ENCODE measurements at regions not wholly inside any gene's neighbourhood (a gene's known extent, or its start where the extent isn't known, plus 50 kb on each side); places are given as distances from the start of the nearest gene placed in this dataset.

DNA sequence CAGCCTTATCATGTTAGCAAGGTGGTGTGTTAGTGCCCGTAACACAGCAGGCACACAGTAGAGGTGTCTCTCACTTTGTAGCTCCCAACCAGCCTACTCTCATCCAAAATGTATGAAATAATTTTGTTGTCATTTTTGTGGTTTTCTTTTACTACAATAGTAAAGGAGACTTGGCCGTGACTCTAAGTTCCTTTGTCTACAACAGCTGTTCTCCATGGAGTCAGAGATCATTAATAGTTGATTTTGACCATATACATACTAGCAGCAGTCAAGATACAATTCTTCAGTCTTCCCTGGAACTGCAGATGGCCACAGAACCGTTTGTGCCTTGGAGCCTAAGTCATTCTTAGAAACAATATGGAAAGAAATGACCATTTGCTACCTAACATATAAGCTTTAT is 567.1 kb downstream of the TLR4 start:
- Mint-ChIP-seq H3K27ac (no peak overlapping the region), H3K36me3 (ENCODE audit: insufficient read depth in 1 of 3, low read depth in 3 of 3) (no peaks in the 10 kb centered on the region), H3K27me3 (ENCODE audit: low read depth) (no peaks in the 10 kb centered on the region), H3K4me1 (peaks cover under 1 to 1% of the 10 kb centered on the region in 2 experiments), H3K9me3 (no peaks in the 10 kb centered on the region), H3K4me3 (no peak overlapping the region)
- Histone ChIP-seq H4K91ac (ENCODE audit: insufficient read length, low read depth, low read length) (no peak overlapping the region), H3K27me3 (ENCODE audit: insufficient read depth, low read length) (no peaks in the 10 kb centered on the region), H3K4me1 (ENCODE audit: insufficient read depth, low read length) (no peaks in the 10 kb centered on the region), H3K23me2 (ENCODE audit: insufficient read length, low read depth, low read length, poor library complexity, severe bottlenecking) (no peaks in the 10 kb centered on the region), H3K56ac (ENCODE audit: insufficient read length, low read depth, low read length) (no peak overlapping the region), H2BK5ac (ENCODE audit: insufficient read length, low read length) (no peak overlapping the region), H3T11ph (ENCODE audit: low read length) (no peak overlapping the region), H3K9ac (ENCODE audit: extremely low read depth, insufficient read length, low read length) (no peak overlapping the region), H4K5ac (ENCODE audit: insufficient read length, low read depth, low read length) (no peak overlapping the region), H3K9me3 (ENCODE audit: control insufficient read depth, low read depth, low read length) (no peaks in the 10 kb centered on the region), H3K4ac (ENCODE audit: low read depth, low read length) (no peak overlapping the region), H3K23ac (ENCODE audit: insufficient read length, low read depth, low read length) (no peak overlapping the region), H2BK12ac (ENCODE audit: insufficient read length, low read depth, low read length) (no peak overlapping the region), H2AFZ (ENCODE audit: low read length) (no peak overlapping the region), H2BK120ac (ENCODE audit: low read depth, low read length, poor library complexity, severe bottlenecking) (no peak overlapping the region), H2AK5ac (ENCODE audit: insufficient read length, low read length) (no peak overlapping the region), H3K79me2 (ENCODE audit: insufficient read depth, low read length) (no peaks in the 10 kb centered on the region), H4K20me1 (ENCODE audit: control insufficient read depth, insufficient read depth, insufficient read length) (no peaks in the 10 kb centered on the region), H3K14ac (ENCODE audit: insufficient read depth, low read length) (no peak overlapping the region), H3K4me2 (ENCODE audit: insufficient read depth, insufficient read length, low read length) (no peak overlapping the region), H4K8ac (replicated peaks; ENCODE audit: insufficient read length, low read depth, low read length) (no peak overlapping the region), H3K27ac (ENCODE audit: insufficient read length, low read depth, low read length) (no peak overlapping the region), H3K18ac (ENCODE audit: insufficient read length, low read depth, low read length) (no peak overlapping the region), H3K79me1 (ENCODE audit: insufficient read depth, low read depth, low read length, poor library complexity, severe bottlenecking) (no peaks in the 10 kb centered on the region), H2BK15ac (ENCODE audit: low read depth, low read length) (no peak overlapping the region), H2BK20ac (ENCODE audit: low read depth, low read length, poor library complexity, severe bottlenecking) (no peak overlapping the region)
- TF ChIP-seq, protein P1, sequence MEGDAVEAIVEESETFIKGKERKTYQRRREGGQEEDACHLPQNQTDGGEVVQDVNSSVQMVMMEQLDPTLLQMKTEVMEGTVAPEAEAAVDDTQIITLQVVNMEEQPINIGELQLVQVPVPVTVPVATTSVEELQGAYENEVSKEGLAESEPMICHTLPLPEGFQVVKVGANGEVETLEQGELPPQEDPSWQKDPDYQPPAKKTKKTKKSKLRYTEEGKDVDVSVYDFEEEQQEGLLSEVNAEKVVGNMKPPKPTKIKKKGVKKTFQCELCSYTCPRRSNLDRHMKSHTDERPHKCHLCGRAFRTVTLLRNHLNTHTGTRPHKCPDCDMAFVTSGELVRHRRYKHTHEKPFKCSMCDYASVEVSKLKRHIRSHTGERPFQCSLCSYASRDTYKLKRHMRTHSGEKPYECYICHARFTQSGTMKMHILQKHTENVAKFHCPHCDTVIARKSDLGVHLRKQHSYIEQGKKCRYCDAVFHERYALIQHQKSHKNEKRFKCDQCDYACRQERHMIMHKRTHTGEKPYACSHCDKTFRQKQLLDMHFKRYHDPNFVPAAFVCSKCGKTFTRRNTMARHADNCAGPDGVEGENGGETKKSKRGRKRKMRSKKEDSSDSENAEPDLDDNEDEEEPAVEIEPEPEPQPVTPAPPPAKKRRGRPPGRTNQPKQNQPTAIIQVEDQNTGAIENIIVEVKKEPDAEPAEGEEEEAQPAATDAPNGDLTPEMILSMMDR (conservative IDR thresholded peaks at IDR 0.05) = no peak
- WGBS (ENCODE audit: extremely low coverage, insufficient read length, low lambda C conversion rate) = no CpG with 5 or more reads among the region's 3 CpGs
- DNase-seq = no peak

Data from H9 (cell line).